Liver (tissue), 2 donors: ENCODE measurements at regions not wholly inside any gene's neighbourhood (a gene's known extent, or its start where the extent isn't known, plus 50 kb on each side); places are given as distances from the start of the nearest gene placed in this dataset.

Source experiments
- CTCF ChIP-seq: fragments of 150-350 bp; IDR thresholded peaks from 2 replicates; pipeline ENCODE4 v1.5.1; 2017; ENCODE audit warnings: improper control_type of control experiment, low read depth, low read length; ENCODE audit not compliant: missing input control
- MAX ChIP-seq: IDR thresholded peaks from 2 replicates; pipeline ENCODE4 v1.6.1; 2016; ENCODE audit warnings: antibody characterized with exemption
- donor health status: healthy.

- TF ChIP-seq CTCF, result no peak
- no peak for TF ChIP-seq MAX
Measured at GRCh38 chr2:235211056-235211455, 259.2 kb downstream of the SH3BP4 start.
